ENCODE measurements at regions not wholly inside any gene's neighbourhood (a gene's known extent, or its start where the extent isn't known, plus 50 kb on each side); places are given as distances from the start of the nearest gene placed in this dataset.

DNA sequence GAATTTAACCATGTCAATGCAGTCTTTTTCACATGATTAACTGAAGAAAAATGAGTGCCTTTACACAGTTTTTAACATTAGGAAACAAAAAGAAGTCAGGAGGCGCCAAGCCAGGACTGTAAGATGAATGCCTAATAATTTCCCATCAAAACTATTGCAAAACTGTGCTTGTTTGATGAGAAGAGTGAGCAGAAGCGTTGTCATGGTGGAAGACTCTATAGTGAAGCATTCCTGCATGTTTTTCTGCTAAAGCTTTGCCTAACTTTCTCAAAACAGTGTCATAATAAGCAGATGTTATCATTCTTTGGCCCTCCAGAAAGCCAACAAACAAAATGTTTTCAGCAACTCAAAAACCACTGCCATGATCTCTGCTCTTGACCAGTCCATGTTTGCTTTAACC, 156.8 kb upstream of the CDIN1 start:
- Histone ChIP-seq H3K9ac (ENCODE audit: insufficient read depth, low read depth, low read length) (no peak overlapping the region), H3K27me3 (ENCODE audit: control insufficient read depth in 1 of 2, insufficient read depth in 2 of 2, low read length in 2 of 2) (no peaks in the 10 kb centered on the region; a peak in 2 of 5 replicates), H3K36me3 (replicated peaks in 1 of 2; ENCODE audit: control insufficient read depth in 1 of 2, insufficient read depth in 2 of 2, low read length in 2 of 2) (no peaks in the 10 kb centered on the region), H3K79me2 (ENCODE audit: insufficient read depth, low read length) (no peaks in the 10 kb centered on the region), H2AFZ (ENCODE audit: low read length) (no peak overlapping the region), H4K20me1 (ENCODE audit: insufficient read depth, low read length) (no peaks in the 10 kb centered on the region), H3K9me3 (ENCODE audit: low read length) (no peaks in the 10 kb centered on the region), H3K27ac (ENCODE audit: extremely low read length, insufficient read depth, low read length) (no peak overlapping the region), H3K4me2 (ENCODE audit: low read depth, low read length) (no peak overlapping the region), H3K4me1 (ENCODE audit: insufficient read depth, low read length) (no peaks in the 10 kb centered on the region), H3K4me3 (replicated peaks in 1 of 3; ENCODE audit: insufficient read depth in 1 of 3, low read depth in 2 of 3, low read length in 3 of 3) (no peak overlapping the region)
- ATAC-seq (no peak), DNase-seq (ENCODE audit: low spot score) (peak; percentile 2), FAIRE-seq (no peak)
- TF ChIP-seq ATRX (CRISPR knock-in tag; IDR thresholded peaks at IDR 0.05; ENCODE audit: borderline replicate concordance): no peak
- TF ChIP-seq EED (CRISPR knock-in tag; IDR thresholded peaks at IDR 0.05): no peak
- ChIA-PET POLR2A (no interaction called here), CTCF (ENCODE audit: low intra/inter-chr PET ratio, low total read pairs) (no interaction called here)
- no TSS peak for BruUV-seq (replicated peaks)
- in situ Hi-C loops (cut with HindIII; ENCODE audit: extremely low pct_ligation_motif_present, low pct_unique_long_range_greater_than_20kb) (no loop called here), intact Hi-C loops (cut with micrococcal nuclease; ENCODE audit: unreplicated experiment) (no loop called here)
- WGBS (ENCODE audit: low lambda C conversion rate): 0% methylated on average over 2 of the region's 2 CpGs

DNA sequence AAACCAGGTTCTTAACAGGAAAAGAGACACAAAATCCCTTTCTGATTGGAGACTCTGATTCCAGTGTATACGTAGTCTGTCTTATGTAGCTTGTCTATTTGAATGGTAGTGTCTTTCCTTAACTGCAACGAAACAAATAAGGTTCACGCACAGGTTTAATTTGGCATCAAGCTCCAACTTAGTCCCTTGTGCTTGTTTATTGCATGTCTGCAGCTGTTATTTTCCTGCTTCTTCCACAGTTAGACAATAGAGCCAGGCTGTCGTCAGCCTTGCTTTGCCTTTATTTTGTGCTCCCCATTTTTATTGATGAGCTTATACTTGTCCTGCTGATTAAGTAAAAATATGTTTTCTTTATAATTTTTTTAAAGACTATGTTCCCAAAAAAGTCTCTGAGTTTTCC, 152.7 kb upstream of the CDIN1 start:
- intact Hi-C loops (cut with micrococcal nuclease; ENCODE audit: unreplicated experiment): no loop called here
- Histone ChIP-seq H2AFZ (ENCODE audit: low read length) (no peak overlapping the region), H3K9me3 (ENCODE audit: low read length) (no peaks in the 10 kb centered on the region), H3K36me3 (replicated peaks in 1 of 2; ENCODE audit: control insufficient read depth in 1 of 2, insufficient read depth in 2 of 2, low read length in 2 of 2) (no peaks in the 10 kb centered on the region), H3K27ac (ENCODE audit: extremely low read length, insufficient read depth, low read length) (no peak overlapping the region), H3K4me2 (ENCODE audit: low read depth, low read length) (no peak overlapping the region), H3K9ac (ENCODE audit: insufficient read depth, low read depth, low read length) (no peak overlapping the region), H3K79me2 (ENCODE audit: insufficient read depth, low read length) (no peaks in the 10 kb centered on the region), H3K27me3 (ENCODE audit: control insufficient read depth in 1 of 2, insufficient read depth in 2 of 2, low read length in 2 of 2) (peaks cover 0 to 1% of the 10 kb centered on the region in 2 experiments; a peak in 1 of 5 replicates), H3K4me1 (ENCODE audit: insufficient read depth, low read length) (peaks cover 8% of the 10 kb centered on the region; the same call in 1 of the 2 replicates), H3K4me3 (replicated peaks in 1 of 3; ENCODE audit: insufficient read depth in 1 of 3, low read depth in 2 of 3, low read length in 3 of 3) (no peak overlapping the region), H4K20me1 (ENCODE audit: insufficient read depth, low read length) (no peaks in the 10 kb centered on the region)
- ATAC-seq (no peak), DNase-seq (ENCODE audit: low spot score) (no peak), FAIRE-seq (no peak)
- TF ChIP-seq ZNF124 (CRISPR knock-in tag; IDR thresholded peaks at IDR 0.05) (no peak), CBX2 (IDR thresholded peaks at IDR 0.05; ENCODE audit: low read depth, low read length) (no peak), CBX2 (CRISPR knock-in tag; IDR thresholded peaks at IDR 0.05; ENCODE audit: low read depth) (no peak), ZNF749 (CRISPR knock-in tag; IDR thresholded peaks at IDR 0.05; ENCODE audit: borderline replicate concordance) (no peak), SIX4 (CRISPR knock-in tag; IDR thresholded peaks at IDR 0.05) (no peak), IKZF1 (IDR thresholded peaks at IDR 0.05) (no peak), PHF20 (CRISPR knock-in tag; IDR thresholded peaks at IDR 0.05) (no peak), YY1 (IDR thresholded peaks at IDR 0.05; ENCODE audit: insufficient read depth, insufficient replicate concordance, low read depth, low read length) (no peak), MXI1 (IDR thresholded peaks at IDR 0.05; ENCODE audit: borderline replicate concordance, low read depth, low read length) (no peak)
- TF ChIP-seq, protein P1, sequence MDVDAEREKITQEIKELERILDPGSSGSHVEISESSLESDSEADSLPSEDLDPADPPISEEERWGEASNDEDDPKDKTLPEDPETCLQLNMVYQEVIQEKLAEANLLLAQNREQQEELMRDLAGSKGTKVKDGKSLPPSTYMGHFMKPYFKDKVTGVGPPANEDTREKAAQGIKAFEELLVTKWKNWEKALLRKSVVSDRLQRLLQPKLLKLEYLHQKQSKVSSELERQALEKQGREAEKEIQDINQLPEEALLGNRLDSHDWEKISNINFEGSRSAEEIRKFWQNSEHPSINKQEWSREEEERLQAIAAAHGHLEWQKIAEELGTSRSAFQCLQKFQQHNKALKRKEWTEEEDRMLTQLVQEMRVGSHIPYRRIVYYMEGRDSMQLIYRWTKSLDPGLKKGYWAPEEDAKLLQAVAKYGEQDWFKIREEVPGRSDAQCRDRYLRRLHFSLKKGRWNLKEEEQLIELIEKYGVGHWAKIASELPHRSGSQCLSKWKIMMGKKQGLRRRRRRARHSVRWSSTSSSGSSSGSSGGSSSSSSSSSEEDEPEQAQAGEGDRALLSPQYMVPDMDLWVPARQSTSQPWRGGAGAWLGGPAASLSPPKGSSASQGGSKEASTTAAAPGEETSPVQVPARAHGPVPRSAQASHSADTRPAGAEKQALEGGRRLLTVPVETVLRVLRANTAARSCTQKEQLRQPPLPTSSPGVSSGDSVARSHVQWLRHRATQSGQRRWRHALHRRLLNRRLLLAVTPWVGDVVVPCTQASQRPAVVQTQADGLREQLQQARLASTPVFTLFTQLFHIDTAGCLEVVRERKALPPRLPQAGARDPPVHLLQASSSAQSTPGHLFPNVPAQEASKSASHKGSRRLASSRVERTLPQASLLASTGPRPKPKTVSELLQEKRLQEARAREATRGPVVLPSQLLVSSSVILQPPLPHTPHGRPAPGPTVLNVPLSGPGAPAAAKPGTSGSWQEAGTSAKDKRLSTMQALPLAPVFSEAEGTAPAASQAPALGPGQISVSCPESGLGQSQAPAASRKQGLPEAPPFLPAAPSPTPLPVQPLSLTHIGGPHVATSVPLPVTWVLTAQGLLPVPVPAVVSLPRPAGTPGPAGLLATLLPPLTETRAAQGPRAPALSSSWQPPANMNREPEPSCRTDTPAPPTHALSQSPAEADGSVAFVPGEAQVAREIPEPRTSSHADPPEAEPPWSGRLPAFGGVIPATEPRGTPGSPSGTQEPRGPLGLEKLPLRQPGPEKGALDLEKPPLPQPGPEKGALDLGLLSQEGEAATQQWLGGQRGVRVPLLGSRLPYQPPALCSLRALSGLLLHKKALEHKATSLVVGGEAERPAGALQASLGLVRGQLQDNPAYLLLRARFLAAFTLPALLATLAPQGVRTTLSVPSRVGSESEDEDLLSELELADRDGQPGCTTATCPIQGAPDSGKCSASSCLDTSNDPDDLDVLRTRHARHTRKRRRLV (CRISPR knock-in tag; IDR thresholded peaks at IDR 0.05): no peak
- TF ChIP-seq, protein P2, sequence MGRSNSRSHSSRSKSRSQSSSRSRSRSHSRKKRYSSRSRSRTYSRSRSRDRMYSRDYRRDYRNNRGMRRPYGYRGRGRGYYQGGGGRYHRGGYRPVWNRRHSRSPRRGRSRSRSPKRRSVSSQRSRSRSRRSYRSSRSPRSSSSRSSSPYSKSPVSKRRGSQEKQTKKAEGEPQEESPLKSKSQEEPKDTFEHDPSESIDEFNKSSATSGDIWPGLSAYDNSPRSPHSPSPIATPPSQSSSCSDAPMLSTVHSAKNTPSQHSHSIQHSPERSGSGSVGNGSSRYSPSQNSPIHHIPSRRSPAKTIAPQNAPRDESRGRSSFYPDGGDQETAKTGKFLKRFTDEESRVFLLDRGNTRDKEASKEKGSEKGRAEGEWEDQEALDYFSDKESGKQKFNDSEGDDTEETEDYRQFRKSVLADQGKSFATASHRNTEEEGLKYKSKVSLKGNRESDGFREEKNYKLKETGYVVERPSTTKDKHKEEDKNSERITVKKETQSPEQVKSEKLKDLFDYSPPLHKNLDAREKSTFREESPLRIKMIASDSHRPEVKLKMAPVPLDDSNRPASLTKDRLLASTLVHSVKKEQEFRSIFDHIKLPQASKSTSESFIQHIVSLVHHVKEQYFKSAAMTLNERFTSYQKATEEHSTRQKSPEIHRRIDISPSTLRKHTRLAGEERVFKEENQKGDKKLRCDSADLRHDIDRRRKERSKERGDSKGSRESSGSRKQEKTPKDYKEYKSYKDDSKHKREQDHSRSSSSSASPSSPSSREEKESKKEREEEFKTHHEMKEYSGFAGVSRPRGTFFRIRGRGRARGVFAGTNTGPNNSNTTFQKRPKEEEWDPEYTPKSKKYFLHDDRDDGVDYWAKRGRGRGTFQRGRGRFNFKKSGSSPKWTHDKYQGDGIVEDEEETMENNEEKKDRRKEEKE (IDR thresholded peaks at IDR 0.05): no peak
- 69% methylated on average over 4 of the region's 4 CpGs for WGBS (ENCODE audit: low lambda C conversion rate)
- CTCF ChIA-PET (ENCODE audit: low intra/inter-chr PET ratio, low total read pairs): no interaction called here
- POLR2A ChIA-PET: no interaction called here
- BruUV-seq (replicated peaks): no TSS peak
- in situ Hi-C loops (cut with HindIII; ENCODE audit: extremely low pct_ligation_motif_present, low pct_unique_long_range_greater_than_20kb): no loop called here

Measured in HepG2 (cell line).